Fibroblast of lung (primary cell): ENCODE measurements at regions not wholly inside any gene's neighbourhood (a gene's known extent, or its start where the extent isn't known, plus 50 kb on each side); places are given as distances from the start of the nearest gene placed in this dataset.

Source experiments
- DNase-seq, 2 donors: peaks; one replicate each; pipeline versions ENCODE4 v3.0.0 to v3.0.0-alpha.2; 2010; ENCODE audit warnings: low read depth in 2 of 2
- H2AFZ ChIP-seq: 2 replicates; pipeline ENCODE4 v1.5.1; 2012; ENCODE audit warnings: low read length, control low read depth, inconsistent platforms
- H3K27ac ChIP-seq: 2 replicates; pipeline ENCODE4 v1.5.1; 2011; ENCODE audit warnings: low read length, control low read depth; ENCODE audit not compliant: insufficient read depth
- H3K27me3 ChIP-seq: 2 replicates; pipeline ENCODE4 v1.5.1; 2011; ENCODE audit warnings: mild to moderate bottlenecking, low read length; ENCODE audit not compliant: control insufficient read depth, insufficient read depth
- H3K36me3 ChIP-seq: 2 replicates; pipeline ENCODE4 v1.5.1; 2011; ENCODE audit warnings: low read length; ENCODE audit not compliant: control insufficient read depth, insufficient read depth
- H3K4me1 ChIP-seq: 2 replicates; pipeline ENCODE4 v1.5.1; 2011; ENCODE audit warnings: low read length; ENCODE audit not compliant: control insufficient read depth, insufficient read depth; ENCODE audit errors: extremely low read depth
- H3K4me2 ChIP-seq: 2 replicates; pipeline ENCODE4 v1.5.1; 2011; ENCODE audit warnings: low read length, control low read depth; ENCODE audit not compliant: insufficient read depth; ENCODE audit errors: extremely low read depth
- H3K4me3 ChIP-seq, 4 experiments: fragments of 200-600 bp in 1 of 4; sonication (generic) in 1 of 4; replicated peaks in 1 of 4; 2 replicates each; pipeline ENCODE4 v1.5.1; 2011 to 2016; ENCODE audit warnings: low read length in 4 of 4, low read depth in 3 of 4, mild to moderate bottlenecking in 3 of 4, control low read depth in 2 of 4, inconsistent platforms in 1 of 4, mixed read lengths in 1 of 4; ENCODE audit not compliant: insufficient read depth in 1 of 4; ENCODE audit errors: control extremely low read depth in 1 of 4
- H3K79me2 ChIP-seq: 2 replicates; pipeline ENCODE4 v1.5.1; 2012; ENCODE audit warnings: mild to moderate bottlenecking, low read length, inconsistent platforms; ENCODE audit not compliant: control insufficient read depth, insufficient read depth
- H3K9ac ChIP-seq: 2 replicates; pipeline ENCODE4 v1.5.1; 2011; ENCODE audit warnings: mild to moderate bottlenecking, low read length, control low read depth; ENCODE audit not compliant: insufficient read depth
- H3K9me3 ChIP-seq: 2 replicates; pipeline ENCODE4 v1.5.1; 2012; ENCODE audit warnings: low read depth, low read length; ENCODE audit not compliant: control insufficient read depth, insufficient read depth
- H4K20me1 ChIP-seq: 2 replicates; pipeline ENCODE4 v1.5.1; 2011; ENCODE audit warnings: low read length; ENCODE audit not compliant: control insufficient read depth, insufficient read depth; ENCODE audit errors: extremely low read depth
- CTCF ChIP-seq, 2 donors: IDR thresholded peaks in 1 of 2; conservative IDR thresholded peaks in 1 of 2; 1 replicate in 1 of 2; 2 replicates in 1 of 2; pipeline ENCODE4 v1.5.1; 2011 to 2012; ENCODE audit warnings: low read length in 2 of 2, control low read depth in 1 of 2, inconsistent platforms in 1 of 2, low read depth in 1 of 2, mild to moderate bottlenecking in 1 of 2
- EZH2 ChIP-seq: IDR thresholded peaks from 2 replicates; pipeline ENCODE4 v1.5.1; 2012; ENCODE audit warnings: low read length, control low read depth, mild to moderate bottlenecking; ENCODE audit errors: missing control alignments

- H3K9me3 ChIP-seq: no peaks in the 10 kb centered on the region
- no peak for DNase-seq
- H3K4me1 ChIP-seq: peaks cover 11% of the 10 kb centered on the region
- no peak overlapping the region for H3K9ac ChIP-seq
- TF ChIP-seq EZH2: no peak
- no peak for TF ChIP-seq CTCF (conservative IDR thresholded peaks at IDR 0.05 in 1 of 2, IDR thresholded peaks at IDR 0.05 in 1 of 2; ENCODE audit: low read depth in 1 of 2, low read length in 2 of 2)
- H4K20me1 ChIP-seq: no peaks in the 10 kb centered on the region
- no peak overlapping the region for H3K4me3 ChIP-seq
- H3K27me3 ChIP-seq: no peaks in the 10 kb centered on the region
- no peak overlapping the region for H3K4me2 ChIP-seq
- no peak overlapping the region for H2AFZ ChIP-seq
- H3K27ac ChIP-seq: no peak overlapping the region
- H3K79me2 ChIP-seq: no peaks in the 10 kb centered on the region
- no peaks in the 10 kb centered on the region for H3K36me3 ChIP-seq
These were observed 85.9 kb upstream of the GSE1 start for GRCh38 chr16:85527042-85527766.

GRCh38 chr16:85527767-85528297 lies 85.3 kb upstream of the GSE1 start:
- Histone ChIP-seq H3K4me3 (no peak overlapping the region), H3K27me3 (no peaks in the 10 kb centered on the region), H3K79me2 (no peaks in the 10 kb centered on the region), H3K4me2 (no peak overlapping the region), H3K9ac (no peak overlapping the region), H3K4me1 (peaks cover 8% of the 10 kb centered on the region), H3K36me3 (no peaks in the 10 kb centered on the region), H4K20me1 (no peaks in the 10 kb centered on the region), H3K27ac (no peak overlapping the region), H2AFZ (no peak overlapping the region), H3K9me3 (no peaks in the 10 kb centered on the region)
- TF ChIP-seq EZH2 (no peak), CTCF (conservative IDR thresholded peaks at IDR 0.05 in 1 of 2, IDR thresholded peaks at IDR 0.05 in 1 of 2; ENCODE audit: low read depth in 1 of 2, low read length in 2 of 2) (no peak)
- no peak for DNase-seq

GRCh38 chr16:85528528-85529387 lies 84.4 kb upstream of the GSE1 start:
- TF ChIP-seq CTCF (conservative IDR thresholded peaks at IDR 0.05 in 1 of 2, IDR thresholded peaks at IDR 0.05 in 1 of 2; ENCODE audit: low read depth in 1 of 2, low read length in 2 of 2) (peak in 1 of 2 donors; percentile 52), EZH2 (no peak)
- Histone ChIP-seq H2AFZ (no peak overlapping the region), H4K20me1 (no peaks in the 10 kb centered on the region), H3K4me2 (no peak overlapping the region), H3K36me3 (no peaks in the 10 kb centered on the region), H3K4me1 (no peaks in the 10 kb centered on the region), H3K4me3 (no peak overlapping the region), H3K79me2 (no peaks in the 10 kb centered on the region), H3K9me3 (no peaks in the 10 kb centered on the region), H3K9ac (no peak overlapping the region), H3K27me3 (no peaks in the 10 kb centered on the region), H3K27ac (no peak overlapping the region)
- DNase-seq: no peak
